Stimulated activated CD8-positive, alpha-beta memory T cell treated with anti-CD3 and anti-CD28 coated beads, Interleukin-12 subunit alpha, Interleukin-12 subunit beta, amount 100 ng/mL, for 24 hours (primary cell): ENCODE measurements at regions not wholly inside any gene's neighbourhood (a gene's known extent, or its start where the extent isn't known, plus 50 kb on each side); places are given as distances from the start of the nearest gene placed in this dataset.
"Not testable (repeated sequence)": the region's sequence is repeated elsewhere in the genome, so short reads cannot be mapped to it uniquely, and the experiment has no call there.

Experiments
- DNase-seq: peaks from one replicate; pipeline ENCODE4 v3.0.0-alpha.2; 2020; ENCODE audit errors: extremely low read depth

DNA sequence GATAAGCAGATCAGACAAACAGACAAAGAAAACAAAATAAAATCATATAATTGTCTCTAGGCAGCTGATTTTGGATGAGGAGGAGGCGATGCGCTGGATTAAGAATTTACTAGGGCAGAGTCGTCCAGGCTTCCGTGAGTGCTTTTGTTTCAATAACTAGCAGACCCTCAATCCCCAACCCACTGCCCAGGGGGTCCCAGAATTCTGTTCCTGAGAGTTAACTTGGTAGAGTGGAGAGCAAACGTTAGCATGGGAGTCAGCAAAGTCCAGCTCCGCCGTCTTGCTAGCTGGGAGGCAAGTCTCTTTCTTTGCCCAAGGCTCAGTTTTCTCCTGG lies 95.5 kb upstream of the TBX5 start:
- DNase-seq: no peak

DNA sequence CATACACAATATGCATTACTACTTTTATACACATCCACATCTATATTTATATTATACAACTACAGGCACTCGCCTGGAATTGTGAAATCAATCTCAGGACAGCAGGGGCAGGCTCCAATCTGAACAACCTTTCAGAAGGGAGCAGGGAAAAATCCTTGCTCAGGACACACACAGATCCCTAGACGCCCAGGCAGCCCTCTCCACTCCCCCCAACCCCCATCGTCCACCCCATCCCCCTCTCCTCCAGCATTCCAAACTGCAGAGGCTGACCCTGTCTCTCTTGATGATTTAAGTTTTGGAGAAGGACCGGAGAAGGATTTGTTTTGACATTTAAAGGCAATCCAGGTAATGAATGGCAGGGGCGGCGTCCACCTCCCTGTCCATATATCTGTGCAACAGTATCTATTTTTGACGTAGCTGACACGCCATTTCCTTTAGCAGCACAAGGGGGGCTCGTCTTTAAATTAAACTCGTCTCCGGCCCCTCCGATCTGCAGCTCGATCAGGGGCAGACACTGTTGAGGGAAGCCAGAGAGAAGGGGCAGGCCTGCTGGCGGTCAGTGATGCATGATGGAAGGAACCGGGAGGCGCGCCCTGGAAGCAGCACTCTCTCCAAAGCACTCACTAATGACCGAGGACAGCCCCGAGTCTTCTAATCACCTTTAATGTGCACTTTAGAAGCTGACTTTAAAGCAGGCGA lies 95.0 kb upstream of the TBX5 start:
- DNase-seq: no peak

DNA sequence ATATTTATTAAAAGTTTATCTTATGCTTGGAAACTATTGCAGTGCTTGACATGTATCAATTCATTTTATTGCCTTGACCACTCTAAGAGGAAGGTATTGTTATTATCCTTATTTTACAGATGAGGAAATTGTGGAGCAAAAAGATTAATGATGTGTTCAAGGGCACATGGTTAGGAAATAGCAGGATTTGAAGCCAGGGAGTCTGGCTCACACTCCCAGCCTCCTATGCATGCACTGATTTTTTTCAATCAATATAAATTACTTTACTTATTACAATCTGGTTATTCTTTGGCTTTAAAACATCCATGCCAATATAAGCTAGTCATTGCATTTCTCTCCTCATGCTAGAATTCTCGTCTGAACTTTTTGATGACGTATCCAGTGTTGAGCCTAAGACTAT lies 94.2 kb upstream of the TBX5 start:
- no peak for DNase-seq

DNA sequence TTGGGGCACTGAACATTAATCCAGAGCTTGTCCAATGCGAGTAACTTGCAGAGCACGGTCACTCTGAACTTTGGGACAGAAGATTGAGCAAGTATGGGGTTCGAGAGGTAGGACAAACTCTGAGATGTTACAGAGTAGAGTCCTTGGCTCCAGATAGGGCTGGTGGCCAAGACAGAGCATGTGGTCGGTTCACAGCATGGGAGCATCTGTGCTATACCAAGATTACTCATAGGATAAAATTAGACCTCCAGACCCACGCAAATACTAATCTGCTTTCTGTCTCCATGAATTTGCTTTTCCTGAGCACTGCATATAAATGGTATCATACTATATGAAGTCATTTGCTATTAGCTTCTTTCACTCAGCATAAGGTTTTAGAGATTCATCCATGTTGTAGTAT lies 93.4 kb upstream of the TBX5 start:
- DNase-seq: no peak

DNA sequence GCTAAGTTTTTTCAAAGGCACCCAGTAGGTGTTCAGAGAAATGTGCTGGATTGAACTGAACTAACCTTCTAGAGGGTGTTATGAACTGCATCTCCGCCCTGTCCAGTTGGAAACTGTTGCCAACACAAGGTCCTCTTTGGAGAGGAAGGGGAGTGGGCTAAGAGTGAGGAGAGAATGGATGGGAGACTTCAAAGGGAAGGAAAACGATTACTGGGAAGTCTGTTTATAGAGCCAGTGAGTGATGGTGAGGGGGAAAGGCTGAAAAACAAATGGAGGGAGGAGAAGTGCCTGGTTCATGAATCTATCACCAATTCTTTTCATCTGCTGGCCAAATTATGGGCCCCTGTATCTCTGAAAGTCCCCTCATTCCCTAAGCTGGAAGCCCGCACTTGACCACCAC lies 86.0 kb upstream of the TBX5 start:
- no peak for DNase-seq

DNA sequence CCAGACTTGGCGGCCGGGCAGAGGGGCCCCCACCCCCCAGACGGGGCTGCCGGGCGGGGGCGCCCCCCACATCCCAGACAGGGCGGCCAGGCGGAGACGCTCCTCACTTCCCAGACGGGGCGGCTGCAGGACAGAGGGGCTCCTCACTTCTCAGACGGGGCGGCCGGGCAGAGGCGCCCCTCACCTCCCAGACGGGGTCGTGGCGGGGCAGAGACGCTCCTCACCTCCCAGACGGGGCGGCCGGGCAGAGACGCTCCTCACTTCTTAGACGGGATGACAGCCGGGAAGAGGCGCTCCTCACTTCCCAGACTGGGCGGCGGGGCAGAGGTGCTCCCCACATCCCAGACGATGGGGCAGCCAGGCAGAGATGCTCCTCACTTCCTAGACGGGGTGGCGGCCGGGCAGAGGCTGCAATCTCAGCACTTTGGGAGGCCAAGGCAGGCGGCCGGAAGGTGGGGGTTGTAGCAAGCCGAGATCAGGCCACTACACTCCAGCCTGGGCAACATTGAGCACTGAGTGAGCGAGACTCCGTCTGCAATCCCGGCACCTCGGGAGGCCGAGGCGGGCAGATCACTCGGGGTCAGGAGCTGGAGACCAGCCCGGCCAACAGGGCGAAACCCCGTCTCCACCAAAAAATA lies 79.0 kb upstream of the TBX5 start:
- DNase-seq: not testable (repeated sequence)

DNA sequence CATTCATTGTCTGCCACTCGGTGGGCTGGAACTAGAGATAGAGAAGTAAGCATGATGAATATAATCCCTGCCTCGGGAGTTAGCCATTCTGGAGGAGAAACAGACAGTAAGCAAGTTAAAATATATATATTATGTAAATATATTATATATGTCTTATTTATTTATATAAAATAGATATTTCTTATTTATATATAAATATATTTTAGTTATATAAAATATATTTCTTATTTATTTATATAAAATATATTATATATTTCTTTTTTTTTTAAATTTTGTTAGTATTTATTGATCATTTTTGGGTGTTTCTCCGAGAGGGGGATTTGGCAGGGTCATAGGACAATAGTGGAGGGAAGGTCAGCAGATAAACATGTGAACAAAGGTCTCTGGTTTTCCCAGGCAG lies 78.1 kb upstream of the TBX5 start:
- no peak for DNase-seq

DNA sequence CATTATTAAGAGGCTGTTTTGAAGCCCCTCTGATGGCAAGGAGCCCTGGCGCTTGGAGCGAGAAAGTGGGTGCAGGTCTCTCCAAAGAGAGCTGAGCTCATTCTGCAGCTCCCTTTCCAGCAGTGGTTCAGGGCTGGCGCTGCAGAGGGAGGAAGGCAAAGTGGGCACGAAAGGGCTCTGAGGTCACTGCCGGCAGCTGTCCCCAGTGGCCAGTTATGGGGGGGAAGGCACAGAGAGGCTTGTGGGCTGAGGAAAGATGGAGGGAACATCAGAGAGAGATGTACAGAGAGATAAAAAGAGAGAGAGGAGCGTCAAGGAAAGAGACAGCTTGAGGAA lies 75.2 kb upstream of the TBX5 start:
- DNase-seq: no peak

DNA sequence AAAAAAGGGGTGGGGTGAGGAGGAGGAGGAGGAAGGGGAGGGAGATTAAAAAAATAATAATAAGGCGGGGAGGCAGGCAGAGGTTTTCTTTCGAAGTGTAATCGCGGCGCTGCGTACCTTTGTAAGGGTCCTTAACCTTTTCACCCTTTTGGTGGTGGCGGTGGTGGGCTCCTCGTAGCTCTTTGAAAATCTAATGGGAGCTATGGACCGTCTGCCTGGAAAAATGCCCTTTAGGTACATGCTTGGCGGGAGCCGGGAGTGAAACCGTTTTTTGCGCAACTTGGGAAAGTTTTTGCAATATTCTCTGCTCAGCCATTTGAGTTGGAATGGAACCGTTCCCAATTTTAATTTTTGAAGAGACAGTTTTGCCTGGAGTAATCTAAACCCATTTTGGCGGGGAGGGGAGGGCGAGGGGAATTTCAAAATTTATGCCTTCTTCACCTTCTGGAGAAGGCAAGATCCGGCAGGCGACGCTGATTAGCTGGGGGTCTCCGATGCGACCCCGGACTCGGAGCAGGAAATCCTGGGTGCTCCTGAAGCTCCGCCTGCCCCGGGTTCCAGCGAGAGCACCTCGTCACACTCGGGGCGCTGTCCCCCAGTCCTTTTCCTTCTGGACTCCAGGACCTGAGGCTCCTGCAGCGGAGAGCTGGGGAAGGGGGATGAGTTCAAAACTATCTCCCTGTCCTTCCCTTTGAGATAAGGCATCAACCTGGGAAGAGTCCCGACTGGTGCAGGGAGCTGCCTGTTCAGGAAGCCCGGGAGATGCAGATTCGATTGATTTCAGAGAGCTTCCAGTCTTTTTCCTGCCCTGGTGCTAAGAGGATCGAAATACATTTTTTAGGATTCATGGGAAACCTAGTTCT lies 74.6 kb upstream of the TBX5 start:
- DNase-seq: no peak

DNA sequence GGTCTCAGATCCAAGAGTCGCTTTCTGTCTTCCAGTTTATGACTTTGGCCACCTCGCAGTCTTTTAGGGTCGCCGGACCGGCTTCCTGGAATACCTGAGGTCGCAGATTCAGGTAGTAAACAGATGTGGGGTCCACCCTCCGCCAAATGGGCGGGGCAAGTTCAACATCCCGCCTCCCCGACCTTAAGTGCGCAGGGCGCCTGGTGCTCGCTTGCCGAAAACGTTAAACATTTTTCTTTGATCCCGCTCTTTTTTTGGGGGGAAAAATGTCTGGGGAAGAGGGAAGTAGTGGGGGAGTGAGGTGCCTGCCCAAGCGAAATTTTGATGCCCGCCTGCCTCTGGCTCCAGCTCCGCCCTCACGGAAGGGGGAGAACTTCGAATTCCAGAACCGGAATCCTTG lies 73.9 kb upstream of the TBX5 start:
- no peak for DNase-seq

DNA sequence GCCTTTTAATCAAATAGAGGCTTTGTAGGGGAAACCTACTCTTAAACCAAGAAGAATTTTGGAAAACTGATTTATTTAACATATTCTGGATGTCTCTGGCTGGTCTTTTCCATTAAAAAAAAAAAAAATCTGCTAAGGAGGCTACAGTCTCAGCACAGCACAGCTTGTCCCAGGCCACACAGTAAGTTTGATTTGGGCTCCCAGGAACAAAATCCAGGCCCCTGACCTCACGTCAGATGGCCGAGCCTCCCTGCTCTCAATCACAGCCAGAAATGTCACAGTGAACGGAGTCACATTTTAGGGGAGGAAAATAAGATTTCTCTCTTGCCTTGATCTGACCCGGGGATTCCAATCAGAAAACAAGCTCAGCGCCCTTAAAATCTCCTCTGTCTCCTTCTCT lies 72.9 kb upstream of the TBX5 start:
- no peak for DNase-seq

DNA sequence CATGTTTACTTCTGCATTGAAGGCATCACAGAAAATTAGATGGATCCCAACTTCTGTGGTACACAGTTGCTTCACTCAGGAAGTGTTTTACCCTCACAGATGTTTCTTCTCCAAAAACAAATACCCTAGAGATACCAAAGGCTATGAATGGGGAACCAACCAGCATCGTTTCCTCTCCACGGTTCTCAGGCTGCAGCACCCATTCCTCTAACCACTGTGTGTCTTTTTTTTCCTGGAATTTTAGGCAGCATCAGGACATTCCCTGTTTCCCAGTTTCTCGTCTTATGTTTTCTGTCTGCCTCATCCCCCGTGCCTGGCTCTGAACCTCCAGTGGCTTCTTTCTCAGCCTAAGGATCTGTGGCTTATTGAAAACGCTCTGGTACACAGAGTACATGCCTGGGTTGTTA lies 72.0 kb upstream of the TBX5 start:
- DNase-seq: no peak

DNA sequence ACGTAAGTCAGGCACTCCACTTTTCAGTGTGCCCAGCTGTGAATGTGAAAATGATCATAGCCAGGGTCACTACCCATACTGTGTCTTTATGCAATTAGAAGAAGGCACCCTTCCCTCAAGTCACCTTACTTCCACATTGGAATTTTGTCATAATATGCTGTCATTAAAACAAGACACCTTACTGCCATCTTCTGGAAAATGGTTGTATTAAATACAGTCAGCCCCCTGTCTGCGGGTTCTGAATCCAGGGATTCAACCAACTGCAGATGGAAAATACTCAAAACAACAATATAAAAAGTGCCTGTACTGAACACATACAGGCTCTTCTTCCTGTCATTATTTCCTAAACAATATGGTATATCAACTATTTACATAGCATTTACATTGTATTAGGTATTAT lies 70.2 kb upstream of the TBX5 start:
- no peak for DNase-seq

DNA sequence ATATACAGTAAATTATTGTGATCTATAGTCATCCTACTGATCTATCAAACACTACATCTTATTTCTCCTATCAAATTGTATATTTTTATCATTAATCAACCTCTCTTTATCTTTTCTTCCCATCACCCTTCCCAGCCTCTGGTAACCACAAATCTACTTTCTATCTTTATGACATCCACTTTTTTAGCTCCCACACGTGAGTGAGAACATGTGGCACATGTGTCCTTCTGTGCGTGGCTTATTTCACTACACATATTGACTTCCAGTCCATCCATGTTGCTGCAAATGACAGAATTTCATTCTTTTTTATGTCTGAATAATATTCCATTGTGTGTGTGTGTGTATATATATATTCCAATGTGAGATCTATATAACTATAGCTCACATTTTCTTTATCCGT lies 67.8 kb upstream of the TBX5 start:
- DNase-seq: no peak

DNA sequence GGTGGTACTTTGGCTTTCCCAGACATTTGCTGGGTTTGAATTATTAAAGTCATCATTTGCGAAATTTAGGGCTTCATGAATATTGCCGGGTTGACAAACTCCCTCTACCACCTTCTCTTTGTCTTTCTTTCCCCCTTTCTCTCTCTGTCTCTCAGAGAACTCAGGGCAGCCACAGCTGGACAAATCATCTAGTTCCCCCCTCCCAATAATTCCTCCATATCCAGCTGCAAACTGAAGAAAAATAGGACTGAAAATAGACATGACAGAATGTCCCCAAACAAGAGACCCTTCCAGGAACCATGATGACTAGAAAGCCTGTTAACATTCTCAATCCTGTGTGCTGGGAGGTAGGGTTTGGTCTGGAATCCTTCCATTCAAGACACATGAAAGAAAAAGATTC lies 67.1 kb upstream of the TBX5 start:
- no peak for DNase-seq

DNA sequence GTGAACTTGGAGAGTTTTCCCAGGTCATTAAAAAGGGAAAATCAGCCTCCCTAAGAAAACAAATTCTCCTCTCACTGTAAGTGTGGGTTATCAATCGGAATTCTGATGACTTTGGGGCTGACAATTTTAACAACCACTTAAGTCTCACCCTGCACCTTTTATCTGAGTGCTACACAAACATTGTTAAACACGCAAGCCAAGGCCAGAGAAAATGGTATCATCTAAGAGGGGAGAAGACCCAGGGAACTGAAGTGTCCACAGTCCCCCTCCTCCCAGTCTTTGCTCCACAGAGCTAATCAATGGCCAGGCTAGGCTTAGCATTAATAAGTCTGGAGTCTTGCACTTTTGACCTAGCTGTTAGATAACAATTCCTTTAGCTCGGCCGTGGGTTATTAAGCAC lies 51.7 kb upstream of the TBX5 start:
- DNase-seq: no peak
